ENCODE measurements at regions not wholly inside any gene's neighbourhood (a gene's known extent, or its start where the extent isn't known, plus 50 kb on each side); places are given as distances from the start of the nearest gene placed in this dataset.

GRCh38 chr2:14720739-14721138, 88.2 kb downstream of the LRATD1 start:
- WGBS: 100% methylated on average over 1 of the region's 2 CpGs
- Histone ChIP-seq H3K36me3 (ENCODE audit: insufficient read depth, low read length) (no peaks in the 10 kb centered on the region), H3K9me3 (ENCODE audit: insufficient read depth, low read depth, low read length) (no peaks in the 10 kb centered on the region), H3K4me1 (ENCODE audit: insufficient read depth, low read length) (no peaks in the 10 kb centered on the region), H3K27ac (ENCODE audit: low read depth, low read length) (no peak overlapping the region), H3K9ac (ENCODE audit: low read depth, low read length) (no peak overlapping the region), H3K4me3 (ENCODE audit: low read length) (no peak overlapping the region), H3K27me3 (ENCODE audit: insufficient read depth, low read length) (no peaks in the 10 kb centered on the region)

DNA sequence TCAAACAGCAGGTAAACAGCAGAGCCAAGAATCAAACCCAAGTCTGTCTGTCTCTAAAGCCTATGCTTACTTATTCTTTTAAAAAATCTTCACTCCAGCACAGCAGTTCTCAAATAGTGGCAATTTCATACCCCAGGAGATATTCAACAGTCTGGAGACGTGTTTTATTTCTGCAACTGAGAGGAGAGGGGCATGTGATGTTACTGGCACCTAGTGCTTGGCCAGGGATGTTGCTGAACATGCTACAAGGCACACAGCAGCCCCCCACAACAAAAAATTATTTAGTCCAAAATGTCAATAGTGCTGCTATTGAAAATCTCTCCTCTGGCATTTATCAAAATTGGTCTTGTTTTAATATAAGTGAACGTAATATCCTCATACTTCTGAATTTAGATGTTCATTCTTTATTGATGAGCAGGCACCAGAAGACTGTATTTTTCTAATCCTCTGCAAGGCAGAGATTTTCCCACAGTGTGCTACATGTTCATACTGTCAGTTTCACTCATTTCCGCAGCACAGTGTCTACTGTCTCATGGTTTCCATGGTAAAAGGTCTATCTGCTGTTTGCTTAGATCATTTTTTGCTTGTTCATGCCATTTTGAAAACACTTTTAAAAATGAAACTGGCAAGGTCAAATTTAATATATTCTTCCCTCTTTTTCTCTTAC, 90.5 kb downstream of the LRATD1 start:
- Histone ChIP-seq H3K27me3 (ENCODE audit: insufficient read depth, low read length) (no peaks in the 10 kb centered on the region), H3K9ac (ENCODE audit: low read depth, low read length) (no peak overlapping the region), H3K4me1 (ENCODE audit: insufficient read depth, low read length) (no peaks in the 10 kb centered on the region), H3K36me3 (ENCODE audit: insufficient read depth, low read length) (no peaks in the 10 kb centered on the region), H3K27ac (ENCODE audit: low read depth, low read length) (no peak overlapping the region), H3K4me3 (ENCODE audit: low read length) (no peak overlapping the region), H3K9me3 (ENCODE audit: insufficient read depth, low read depth, low read length) (no peaks in the 10 kb centered on the region)
- WGBS: 73% methylated on average over 2 of the region's 3 CpGs

DNA sequence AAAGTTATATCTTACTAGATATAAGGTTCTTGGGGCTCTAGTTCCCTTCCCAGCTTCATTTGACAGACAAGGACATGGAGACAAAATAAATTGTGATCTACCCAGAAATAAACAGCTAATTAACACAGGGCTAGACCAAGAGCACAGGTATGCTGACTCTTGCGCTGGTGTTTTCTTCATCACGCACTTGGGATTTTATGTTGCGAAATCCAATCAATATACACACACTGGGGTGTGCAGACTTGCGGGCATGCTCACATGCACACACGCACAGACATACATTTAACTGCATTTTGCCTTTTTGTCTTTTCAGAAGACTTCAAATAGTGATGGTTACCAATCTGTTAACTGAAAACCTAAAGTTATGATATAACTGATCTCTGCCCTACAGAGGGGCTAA, 91.2 kb downstream of the LRATD1 start:
- Histone ChIP-seq H3K4me3 (ENCODE audit: low read length) (no peak overlapping the region), H3K9me3 (ENCODE audit: insufficient read depth, low read depth, low read length) (no peaks in the 10 kb centered on the region), H3K9ac (ENCODE audit: low read depth, low read length) (no peak overlapping the region), H3K27me3 (ENCODE audit: insufficient read depth, low read length) (no peaks in the 10 kb centered on the region), H3K27ac (ENCODE audit: low read depth, low read length) (no peak overlapping the region), H3K4me1 (ENCODE audit: insufficient read depth, low read length) (no peaks in the 10 kb centered on the region), H3K36me3 (ENCODE audit: insufficient read depth, low read length) (no peaks in the 10 kb centered on the region)
- 85% methylated on average over 5 of the region's 5 CpGs for WGBS

DNA sequence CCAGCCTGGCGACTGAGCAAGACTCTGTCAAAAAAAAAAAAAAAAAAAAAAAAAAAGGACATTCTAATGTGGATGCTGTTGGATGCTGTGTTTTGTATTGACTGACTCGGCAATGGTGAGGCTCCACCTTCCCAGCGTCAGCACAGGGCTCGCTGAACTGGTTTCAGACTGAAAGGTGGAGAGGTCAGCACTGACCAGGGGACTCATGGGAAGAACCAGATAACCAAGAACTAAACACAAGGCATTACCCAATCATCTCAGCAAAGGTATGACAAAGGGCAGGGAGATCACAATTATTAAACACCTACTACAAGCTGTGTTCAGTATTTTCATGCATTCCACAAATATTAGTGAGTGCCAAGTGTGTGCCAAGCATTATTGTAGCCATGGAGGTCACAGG, 103.2 kb downstream of the LRATD1 start:
- Histone ChIP-seq H3K9ac (ENCODE audit: low read depth, low read length) (no peak overlapping the region), H3K36me3 (ENCODE audit: insufficient read depth, low read length) (no peaks in the 10 kb centered on the region), H3K4me3 (ENCODE audit: low read length) (no peak overlapping the region), H3K27ac (ENCODE audit: low read depth, low read length) (no peak overlapping the region), H3K27me3 (ENCODE audit: insufficient read depth, low read length) (no peaks in the 10 kb centered on the region), H3K9me3 (ENCODE audit: insufficient read depth, low read depth, low read length) (no peaks in the 10 kb centered on the region), H3K4me1 (ENCODE audit: insufficient read depth, low read length) (no peaks in the 10 kb centered on the region)
- 88% methylated on average over 4 of the region's 4 CpGs for WGBS

DNA sequence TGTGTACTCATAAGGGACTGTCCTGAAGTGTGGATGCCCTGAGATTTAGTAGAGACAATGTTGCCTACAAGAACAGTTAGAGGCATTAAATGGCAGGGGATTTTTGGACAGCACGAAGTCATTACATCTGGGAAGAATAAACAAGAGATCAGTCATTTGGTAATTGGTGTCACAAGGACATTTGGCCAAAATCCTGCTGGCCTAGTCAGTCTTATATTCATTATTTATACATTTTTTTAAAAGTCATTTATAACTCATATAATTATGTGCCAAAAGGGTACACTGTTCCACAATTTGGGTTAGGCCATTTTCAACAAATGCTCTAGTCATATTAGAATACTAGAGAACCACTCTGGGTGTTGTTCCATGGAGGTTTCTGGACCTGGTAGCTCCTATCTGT, 104.7 kb downstream of the LRATD1 start:
- no peaks in the 10 kb centered on the region for H3K9me3 ChIP-seq (ENCODE audit: insufficient read depth, low read depth, low read length)
- H3K27me3 ChIP-seq (ENCODE audit: insufficient read depth, low read length): no peaks in the 10 kb centered on the region
- no peak overlapping the region for H3K27ac ChIP-seq (ENCODE audit: low read depth, low read length)
- H3K9ac ChIP-seq (ENCODE audit: low read depth, low read length): no peak overlapping the region
- H3K4me3 ChIP-seq (ENCODE audit: low read length): no peak overlapping the region
- H3K36me3 ChIP-seq (ENCODE audit: insufficient read depth, low read length): no peaks in the 10 kb centered on the region
- H3K4me1 ChIP-seq (ENCODE audit: insufficient read depth, low read length): no peaks in the 10 kb centered on the region
- WGBS: 69% methylated on average over 1 of the region's 1 CpG

GRCh38 chr2:14743861-14744260, 111.3 kb downstream of the LRATD1 start:
- no peaks in the 10 kb centered on the region for H3K36me3 ChIP-seq (ENCODE audit: insufficient read depth, low read length)
- no peak overlapping the region for H3K4me3 ChIP-seq (ENCODE audit: low read length)
- H3K9ac ChIP-seq (ENCODE audit: low read depth, low read length): no peak overlapping the region
- H3K4me1 ChIP-seq (ENCODE audit: insufficient read depth, low read length): no peaks in the 10 kb centered on the region
- H3K27ac ChIP-seq (ENCODE audit: low read depth, low read length): no peak overlapping the region
- H3K27me3 ChIP-seq (ENCODE audit: insufficient read depth, low read length): no peaks in the 10 kb centered on the region
- 0 out of 2 replicates have a peak, but pooled peaks cover 8% of the 10 kb centered on the region for H3K9me3 ChIP-seq (ENCODE audit: insufficient read depth, low read depth, low read length)
- 93% methylated on average over 1 of the region's 1 CpG for WGBS

DNA sequence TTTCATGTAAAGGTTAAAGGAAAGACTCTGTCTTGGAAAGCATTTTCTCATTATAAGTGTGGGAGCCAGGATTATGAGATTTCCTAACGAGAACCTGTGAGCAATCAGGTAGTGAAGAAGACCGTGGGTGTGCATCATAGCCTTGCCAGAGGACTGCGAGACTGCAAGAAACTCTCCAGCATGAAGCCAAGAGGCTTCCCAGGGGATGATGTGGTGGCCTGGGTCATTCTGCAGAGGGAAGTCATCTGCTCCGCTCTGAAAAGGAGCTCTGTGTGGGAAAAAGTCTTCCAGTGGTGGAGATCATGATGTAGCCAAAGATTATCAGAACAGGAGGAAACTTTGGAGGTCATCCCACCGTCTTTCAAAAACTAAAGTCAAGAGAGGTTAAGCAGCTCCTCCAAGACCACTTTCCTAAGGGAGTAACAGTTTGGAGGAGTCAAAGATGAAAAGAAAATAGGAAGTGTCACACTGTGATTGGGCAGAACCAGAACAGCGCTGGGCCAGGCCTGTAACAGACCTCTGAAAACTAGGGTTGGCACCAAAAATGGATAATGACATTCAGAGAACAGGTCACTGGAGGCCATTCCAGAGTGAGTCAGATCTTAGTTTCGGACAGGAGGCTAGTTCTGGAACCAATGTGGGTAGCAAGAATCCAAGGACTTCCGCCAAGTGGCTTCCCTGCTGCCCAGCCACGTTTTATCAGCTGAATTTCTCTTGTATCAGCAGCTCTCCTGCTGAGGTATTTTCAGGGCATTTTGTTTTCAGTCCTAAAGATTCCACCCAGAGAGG, 113.0 kb downstream of the LRATD1 start:
- WGBS: 87% methylated on average over 9 of the region's 9 CpGs
- no peaks in the 10 kb centered on the region for H3K27me3 ChIP-seq (ENCODE audit: insufficient read depth, low read length)

DNA sequence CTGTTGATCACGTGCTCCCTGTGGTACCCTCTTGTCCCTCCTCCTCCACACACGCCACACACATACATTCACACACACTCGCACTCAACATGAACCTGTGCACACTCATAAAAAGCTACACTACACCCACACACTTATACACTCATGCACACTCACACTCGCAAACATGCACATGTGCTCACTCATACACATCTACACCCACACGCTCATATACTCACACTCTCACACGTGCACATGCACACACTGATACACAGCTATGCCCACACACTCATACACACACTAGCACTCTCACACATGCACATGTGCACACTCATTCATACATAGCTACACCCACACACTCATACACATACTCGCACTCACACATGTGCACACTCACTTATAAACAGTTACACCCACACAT, 113.6 kb downstream of the LRATD1 start:
- Histone ChIP-seq H3K27ac (ENCODE audit: low read depth, low read length) (no peak overlapping the region), H3K27me3 (ENCODE audit: insufficient read depth, low read length) (no peaks in the 10 kb centered on the region), H3K9me3 (ENCODE audit: insufficient read depth, low read depth, low read length) (0 out of 2 replicates have a peak, but pooled peaks cover 8% of the 10 kb centered on the region), H3K36me3 (ENCODE audit: insufficient read depth, low read length) (no peaks in the 10 kb centered on the region), H3K4me3 (ENCODE audit: low read length) (no peak overlapping the region), H3K9ac (ENCODE audit: low read depth, low read length) (no peak overlapping the region), H3K4me1 (ENCODE audit: insufficient read depth, low read length) (no peaks in the 10 kb centered on the region)
- 94% methylated on average over 7 of the region's 7 CpGs for WGBS

More for the DNA sequence above, 113.0 kb downstream of the LRATD1 start:
- Histone ChIP-seq H3K9ac (ENCODE audit: low read depth, low read length) (no peak overlapping the region), H3K4me1 (ENCODE audit: insufficient read depth, low read length) (no peaks in the 10 kb centered on the region), H3K4me3 (ENCODE audit: low read length) (no peak overlapping the region), H3K36me3 (ENCODE audit: insufficient read depth, low read length) (no peaks in the 10 kb centered on the region), H3K27ac (ENCODE audit: low read depth, low read length) (no peak overlapping the region), H3K9me3 (ENCODE audit: insufficient read depth, low read depth, low read length) (0 out of 2 replicates have a peak, but pooled peaks cover 8% of the 10 kb centered on the region)

DNA sequence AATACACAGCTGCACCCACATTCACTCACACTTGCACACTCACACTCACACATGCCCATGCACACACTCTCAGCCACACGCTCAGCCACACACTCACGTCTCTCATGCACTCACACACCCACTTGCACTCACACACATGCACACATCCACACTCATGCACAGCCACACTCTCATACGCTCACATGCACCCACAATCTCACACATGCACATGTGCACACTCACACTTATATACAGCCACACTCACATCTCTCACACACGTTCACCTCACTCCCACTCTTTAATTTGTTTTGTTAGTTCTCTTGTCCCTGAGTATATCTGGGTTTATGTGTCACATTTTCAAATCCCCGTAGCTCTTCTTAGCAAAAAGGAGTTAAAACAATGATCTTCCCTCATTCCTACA, 114.9 kb downstream of the LRATD1 start:
- 88% methylated on average over 4 of the region's 5 CpGs for WGBS
- Histone ChIP-seq H3K27ac (ENCODE audit: low read depth, low read length) (no peak overlapping the region), H3K36me3 (ENCODE audit: insufficient read depth, low read length) (no peaks in the 10 kb centered on the region)

GRCh38 chr2:14749884-14750283, 117.4 kb downstream of the LRATD1 start:
- 0 out of 2 replicates have a peak, but pooled peaks cover 8% of the 10 kb centered on the region for H3K9me3 ChIP-seq (ENCODE audit: insufficient read depth, low read depth, low read length)
- no peaks in the 10 kb centered on the region for H3K4me1 ChIP-seq (ENCODE audit: insufficient read depth, low read length)
- no peak overlapping the region for H3K27ac ChIP-seq (ENCODE audit: low read depth, low read length)
- no peaks in the 10 kb centered on the region for H3K27me3 ChIP-seq (ENCODE audit: insufficient read depth, low read length)
- WGBS: 83% methylated on average over 1 of the region's 1 CpG
- H3K36me3 ChIP-seq (ENCODE audit: insufficient read depth, low read length): no peaks in the 10 kb centered on the region
- H3K4me3 ChIP-seq (ENCODE audit: low read length): no peak overlapping the region
- H3K9ac ChIP-seq (ENCODE audit: low read depth, low read length): no peak overlapping the region

More for the DNA sequence above, 114.9 kb downstream of the LRATD1 start:
- Histone ChIP-seq H3K4me1 (ENCODE audit: insufficient read depth, low read length) (no peaks in the 10 kb centered on the region), H3K9me3 (ENCODE audit: insufficient read depth, low read depth, low read length) (0 out of 2 replicates have a peak, but pooled peaks cover 8% of the 10 kb centered on the region), H3K9ac (ENCODE audit: low read depth, low read length) (no peak overlapping the region), H3K27me3 (ENCODE audit: insufficient read depth, low read length) (no peaks in the 10 kb centered on the region), H3K4me3 (ENCODE audit: low read length) (no peak overlapping the region)

GRCh38 chr2:14750433-14750832, 117.9 kb downstream of the LRATD1 start:
- H3K9ac ChIP-seq (ENCODE audit: low read depth, low read length): no peak overlapping the region
- H3K4me3 ChIP-seq (ENCODE audit: low read length): no peak overlapping the region
- H3K27ac ChIP-seq (ENCODE audit: low read depth, low read length): no peak overlapping the region
- H3K27me3 ChIP-seq (ENCODE audit: insufficient read depth, low read length): no peaks in the 10 kb centered on the region
- 0 out of 2 replicates have a peak, but pooled peaks cover 8% of the 10 kb centered on the region for H3K9me3 ChIP-seq (ENCODE audit: insufficient read depth, low read depth, low read length)
- no peaks in the 10 kb centered on the region for H3K4me1 ChIP-seq (ENCODE audit: insufficient read depth, low read length)
- H3K36me3 ChIP-seq (ENCODE audit: insufficient read depth, low read length): no peaks in the 10 kb centered on the region
- 97% methylated on average over 5 of the region's 5 CpGs for WGBS

Measured in HUES64 (cell line).